HCT116 (cell line): ENCODE measurements at regions not wholly inside any gene's neighbourhood (a gene's known extent, or its start where the extent isn't known, plus 50 kb on each side); places are given as distances from the start of the nearest gene placed in this dataset.

Experiments
- ATAC-seq: fragments of 200-7000 bp; cut with Tn5 transposase; 2 replicates; pipeline ENCODE4 v1.9.1; 2020; ENCODE audit warnings: mild to moderate bottlenecking, moderate library complexity
- BruUV-seq: library from RNA; stranded (reverse); fragments of 400-500 nt; replicated peaks from 2 replicates; lab custom pipeline; 2021; lab: Mats Ljungman, UMichigan
- CTCF ChIA-PET: fragments of 300-600 bp; sonication (Branson Sonifier 250); formaldehyde crosslinking; loops from one replicate; lab custom pipeline; 2021; ENCODE audit warnings: antibody characterized with exemption; lab: Charles Lee
- POLR2A ChIA-PET: fragments of 300-600, 350-600 bp; sonication (Branson Sonifier 250); formaldehyde crosslinking; loops from one replicate; lab custom pipeline; 2021; ENCODE audit warnings: antibody characterized with exemption; lab: Charles Lee
- RAD21 ChIA-PET, 2 experiments: fragments of 300-600 bp; sonication (Branson Sonifier 250); formaldehyde crosslinking; loops; one replicate each; lab custom pipeline; 2023; ENCODE audit warnings: low total read pairs in 2 of 2; ENCODE audit not compliant: uncharacterized antibody in 2 of 2, unreplicated experiment in 2 of 2, low non-redundant PET in 1 of 2; lab: Charles Lee
- DNase-seq: peaks from one replicate; pipeline ENCODE4 v3.0.0-alpha.2; 2010; ENCODE audit warnings: low read depth, low spot score
- H2AFZ ChIP-seq: fragments of 200-600 bp; shearing (Covaris generic), sonication (generic); 2 replicates; pipeline ENCODE4 v1.6.1; 2017; ENCODE audit warnings: low read depth, mixed run types, mixed read lengths, antibody characterized with exemption, low read length; ENCODE audit not compliant: poor library complexity, severe bottlenecking
- H3K27ac ChIP-seq: 2 replicates; pipeline ENCODE4 v1.5.1; 2012; ENCODE audit warnings: low read depth, low read length
- H3K27me3 ChIP-seq: fragments of 200-600 bp; sonication (generic); 2 replicates; pipeline ENCODE4 v1.6.1; 2016; ENCODE audit warnings: mixed run types, low read length, mixed read lengths; ENCODE audit not compliant: insufficient read depth
- H3K36me3 ChIP-seq, 2 experiments: fragments of 200-500 bp in 1 of 2; fragments of 200-600 bp in 1 of 2; sonication (Bioruptor generic) in 1 of 2; sonication (generic) in 1 of 2; 2 replicates each; pipeline versions ENCODE4 v1.5.1 to v1.6.1; 2014 to 2016; ENCODE audit warnings: low read length in 2 of 2, inconsistent platforms in 1 of 2, mixed read lengths in 1 of 2, mixed run types in 1 of 2; ENCODE audit not compliant: insufficient read depth in 2 of 2, control insufficient read depth in 1 of 2
- H3K4me1 ChIP-seq, 2 experiments: fragments of 200-600 bp in 1 of 2; sonication (generic) in 1 of 2; 2 replicates each; pipeline versions ENCODE4 v1.5.1 to v1.6.1; 2012 to 2017; ENCODE audit warnings: low read length in 2 of 2, inconsistent platforms in 1 of 2, mild to moderate bottlenecking in 1 of 2, mixed read lengths in 1 of 2, mixed run types in 1 of 2, moderate library complexity in 1 of 2; ENCODE audit not compliant: insufficient read depth in 2 of 2, control insufficient read depth in 1 of 2
- H3K4me2 ChIP-seq: fragments of 200-600 bp; sonication (generic); 2 replicates; pipeline ENCODE4 v1.6.1; 2017; ENCODE audit warnings: mixed run types, low read length, mixed read lengths
- H3K4me3 ChIP-seq, 2 experiments: fragments of 200-600 bp in 1 of 2; sonication (generic) in 1 of 2; replicated peaks in 1 of 2; 2 replicates each; pipeline ENCODE4 v1.5.1; 2011 to 2016; ENCODE audit warnings: low read length in 2 of 2, control low read depth in 1 of 2, low read depth in 1 of 2, mild to moderate bottlenecking in 1 of 2, mixed read lengths in 1 of 2, mixed run types in 1 of 2
- H3K79me2 ChIP-seq: fragments of 200-600 bp; sonication (generic); 2 replicates; pipeline ENCODE4 v1.6.1; 2017; ENCODE audit warnings: mild to moderate bottlenecking, mixed run types, low read length, moderate library complexity, mixed read lengths; ENCODE audit not compliant: insufficient read depth
- H3K9ac ChIP-seq: fragments of 200-600 bp; sonication (generic); 2 replicates; pipeline ENCODE4 v1.6.1; 2016; ENCODE audit warnings: low read length, mixed read lengths
- H3K9me2 ChIP-seq: fragments of 200-600 bp; sonication (generic), shearing (Covaris generic); 2 replicates; pipeline ENCODE4 v1.6.1; 2017; ENCODE audit warnings: mixed run types, mild to moderate bottlenecking, moderate library complexity; ENCODE audit not compliant: insufficient read depth
- H3K9me3 ChIP-seq, 2 experiments: fragments of 200-500 bp in 1 of 2; fragments of 200-600 bp in 1 of 2; sonication (Bioruptor generic) in 1 of 2; sonication (generic) in 1 of 2; 2 replicates each; pipeline ENCODE4 v1.6.1; 2014 to 2017; ENCODE audit warnings: low read length in 2 of 2, mixed read lengths in 2 of 2, inconsistent platforms in 1 of 2, low read depth in 1 of 2, mild to moderate bottlenecking in 1 of 2, mixed run types in 1 of 2, moderate library complexity in 1 of 2; ENCODE audit not compliant: control insufficient read depth in 1 of 2, insufficient read depth in 1 of 2
- H4K20me1 ChIP-seq: fragments of 200-600 bp; sonication (generic), shearing (Covaris generic); 2 replicates; pipeline ENCODE4 v1.6.1; 2017; ENCODE audit warnings: mixed run types, mild to moderate bottlenecking, moderate library complexity; ENCODE audit not compliant: insufficient read depth
- ATF3 ChIP-seq: IDR thresholded peaks from 2 replicates; pipeline ENCODE4 v1.6.1; 2012
- CBX3 ChIP-seq: IDR thresholded peaks from 2 replicates; pipeline ENCODE4 v1.6.1; 2012; ENCODE audit warnings: low read depth
- CTCF ChIP-seq, 3 experiments: fragments of 200-600 bp in 1 of 3; sonication (generic) in 1 of 3; IDR thresholded peaks in 2 of 3; conservative IDR thresholded peaks in 1 of 3; 2 replicates each; pipeline ENCODE4 v1.5.1; 2012 to 2017; ENCODE audit warnings: low read depth in 2 of 3, low read length in 2 of 3, antibody characterized with exemption in 1 of 3, borderline replicate concordance in 1 of 3, control low read depth in 1 of 3, mild to moderate bottlenecking in 1 of 3, mixed read lengths in 1 of 3, mixed run types in 1 of 3, moderate library complexity in 1 of 3; ENCODE audit not compliant: insufficient read depth in 1 of 3
- ELF1 ChIP-seq: IDR thresholded peaks from 2 replicates; pipeline ENCODE4 v1.6.1; 2012; ENCODE audit warnings: low read depth, borderline replicate concordance
- EZH2 ChIP-seq: fragments of 200-600 bp; sonication (generic); IDR thresholded peaks from 2 replicates; pipeline ENCODE4 v1.6.1; 2017; ENCODE audit warnings: antibody characterized with exemption, mixed run types
- EZH2phosphoT487 ChIP-seq: fragments of 200-600 bp; IDR thresholded peaks from 2 replicates; pipeline ENCODE4 v1.6.1; 2018; ENCODE audit warnings: antibody characterized with exemption, borderline replicate concordance
- FOSL1 ChIP-seq: IDR thresholded peaks from 2 replicates; pipeline ENCODE4 v1.6.1; 2012; ENCODE audit warnings: low read depth
- JUND ChIP-seq: IDR thresholded peaks from 2 replicates; pipeline ENCODE4 v1.6.1; 2012
- RAD21 ChIP-seq: IDR thresholded peaks from 2 replicates; pipeline ENCODE4 v1.6.1; 2012; ENCODE audit warnings: low read depth, mild to moderate bottlenecking
- SP1 ChIP-seq: IDR thresholded peaks from 2 replicates; pipeline ENCODE4 v1.6.1; 2012; ENCODE audit warnings: low read depth
- ZFX ChIP-seq: fragments of 450-650 bp; IDR thresholded peaks from 2 replicates; pipeline ENCODE4 v1.6.1; 2017
- ZNF274 ChIP-seq: fragments of 200-500 bp; sonication (Bioruptor generic); IDR thresholded peaks from 2 replicates; pipeline ENCODE4 v1.6.1; 2014; ENCODE audit warnings: mild to moderate bottlenecking, low read depth, low read length, inconsistent platforms
- intact Hi-C: fragments of 100-400 bp; cut with micrococcal nuclease; formaldehyde crosslinking; loops from 2 replicates; pipeline ENCODE4 v1.10.0; 2022
- TF ChIP-seq, protein P1 (sequence below): IDR thresholded peaks from 2 replicates; pipeline ENCODE4 v1.6.1; 2011; ENCODE audit warnings: mild to moderate bottlenecking, low read length, moderate library complexity; ENCODE audit not compliant: insufficient replicate concordance; ENCODE audit errors: extremely low read depth
- TF ChIP-seq, protein P2 (sequence below): IDR thresholded peaks from 2 replicates; pipeline ENCODE4 v1.6.1; 2012; ENCODE audit warnings: low read depth

GRCh38 chr20:24275946-24276705 is 193.3 kb upstream of the SYNDIG1 start:
- RAD21 ChIA-PET = no interaction called here

More at GRCh38 chr20:24275946-24276705, 193.3 kb upstream of the SYNDIG1 start:
- Histone ChIP-seq H3K27me3 (no peaks in the 10 kb centered on the region), H3K4me3 (no peak overlapping the region), H3K27ac (no peak overlapping the region), H2AFZ (no peak overlapping the region), H3K4me1 (no peaks in the 10 kb centered on the region), H3K9ac (no peak overlapping the region), H3K4me2 (no peak overlapping the region), H3K9me3 (peaks cover 0 to 1% of the 10 kb centered on the region in 2 experiments; a peak in 2 of 4 replicates), H3K36me3 (no peaks in the 10 kb centered on the region)
- DNase-seq (no peak), ATAC-seq (no peak)
- intact Hi-C loops = no loop called here
- CTCF ChIA-PET = no interaction called here
- POLR2A ChIA-PET = no interaction called here
- BruUV-seq = no TSS peak
- no peak for TF ChIP-seq ZFX
- TF ChIP-seq ELF1 = no peak
- TF ChIP-seq, protein P1, sequence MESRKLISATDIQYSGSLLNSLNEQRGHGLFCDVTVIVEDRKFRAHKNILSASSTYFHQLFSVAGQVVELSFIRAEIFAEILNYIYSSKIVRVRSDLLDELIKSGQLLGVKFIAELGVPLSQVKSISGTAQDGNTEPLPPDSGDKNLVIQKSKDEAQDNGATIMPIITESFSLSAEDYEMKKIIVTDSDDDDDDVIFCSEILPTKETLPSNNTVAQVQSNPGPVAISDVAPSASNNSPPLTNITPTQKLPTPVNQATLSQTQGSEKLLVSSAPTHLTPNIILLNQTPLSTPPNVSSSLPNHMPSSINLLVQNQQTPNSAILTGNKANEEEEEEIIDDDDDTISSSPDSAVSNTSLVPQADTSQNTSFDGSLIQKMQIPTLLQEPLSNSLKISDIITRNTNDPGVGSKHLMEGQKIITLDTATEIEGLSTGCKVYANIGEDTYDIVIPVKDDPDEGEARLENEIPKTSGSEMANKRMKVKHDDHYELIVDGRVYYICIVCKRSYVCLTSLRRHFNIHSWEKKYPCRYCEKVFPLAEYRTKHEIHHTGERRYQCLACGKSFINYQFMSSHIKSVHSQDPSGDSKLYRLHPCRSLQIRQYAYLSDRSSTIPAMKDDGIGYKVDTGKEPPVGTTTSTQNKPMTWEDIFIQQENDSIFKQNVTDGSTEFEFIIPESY = no peak
- TF ChIP-seq, protein P2, sequence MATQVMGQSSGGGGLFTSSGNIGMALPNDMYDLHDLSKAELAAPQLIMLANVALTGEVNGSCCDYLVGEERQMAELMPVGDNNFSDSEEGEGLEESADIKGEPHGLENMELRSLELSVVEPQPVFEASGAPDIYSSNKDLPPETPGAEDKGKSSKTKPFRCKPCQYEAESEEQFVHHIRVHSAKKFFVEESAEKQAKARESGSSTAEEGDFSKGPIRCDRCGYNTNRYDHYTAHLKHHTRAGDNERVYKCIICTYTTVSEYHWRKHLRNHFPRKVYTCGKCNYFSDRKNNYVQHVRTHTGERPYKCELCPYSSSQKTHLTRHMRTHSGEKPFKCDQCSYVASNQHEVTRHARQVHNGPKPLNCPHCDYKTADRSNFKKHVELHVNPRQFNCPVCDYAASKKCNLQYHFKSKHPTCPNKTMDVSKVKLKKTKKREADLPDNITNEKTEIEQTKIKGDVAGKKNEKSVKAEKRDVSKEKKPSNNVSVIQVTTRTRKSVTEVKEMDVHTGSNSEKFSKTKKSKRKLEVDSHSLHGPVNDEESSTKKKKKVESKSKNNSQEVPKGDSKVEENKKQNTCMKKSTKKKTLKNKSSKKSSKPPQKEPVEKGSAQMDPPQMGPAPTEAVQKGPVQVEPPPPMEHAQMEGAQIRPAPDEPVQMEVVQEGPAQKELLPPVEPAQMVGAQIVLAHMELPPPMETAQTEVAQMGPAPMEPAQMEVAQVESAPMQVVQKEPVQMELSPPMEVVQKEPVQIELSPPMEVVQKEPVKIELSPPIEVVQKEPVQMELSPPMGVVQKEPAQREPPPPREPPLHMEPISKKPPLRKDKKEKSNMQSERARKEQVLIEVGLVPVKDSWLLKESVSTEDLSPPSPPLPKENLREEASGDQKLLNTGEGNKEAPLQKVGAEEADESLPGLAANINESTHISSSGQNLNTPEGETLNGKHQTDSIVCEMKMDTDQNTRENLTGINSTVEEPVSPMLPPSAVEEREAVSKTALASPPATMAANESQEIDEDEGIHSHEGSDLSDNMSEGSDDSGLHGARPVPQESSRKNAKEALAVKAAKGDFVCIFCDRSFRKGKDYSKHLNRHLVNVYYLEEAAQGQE = no peak
- TF ChIP-seq ZNF274 = no peak
- no peak for TF ChIP-seq EZH2phosphoT487
- TF ChIP-seq ATF3 = no peak
- TF ChIP-seq RAD21 = no peak
- no peak for TF ChIP-seq CTCF (IDR thresholded peaks at IDR 0.05 in 2 of 3, conservative IDR thresholded peaks at IDR 0.05 in 1 of 3; ENCODE audit: borderline replicate concordance in 1 of 3, insufficient read depth in 1 of 3, low read depth in 2 of 3, low read length in 2 of 3)
- TF ChIP-seq EZH2 = no peak
- TF ChIP-seq FOSL1 = no peak
- TF ChIP-seq CBX3 = no peak
- TF ChIP-seq JUND = no peak
- no peak for TF ChIP-seq SP1
- TF ChIP-seq, all 23 proteins: peak for 0
- Histone ChIP-seq H4K20me1 (no peaks in the 10 kb centered on the region), H3K9me2 (no peaks in the 10 kb centered on the region), H3K79me2 (no peaks in the 10 kb centered on the region)
